Stimulated activated CD8-positive, alpha-beta memory T cell treated with anti-CD3 and anti-CD28 coated beads, Interleukin-12 subunit alpha, Interleukin-12 subunit beta, amount 100 ng/mL, for 4 hours (primary cell): ENCODE measurements at regions not wholly inside any gene's neighbourhood (a gene's known extent, or its start where the extent isn't known, plus 50 kb on each side); places are given as distances from the start of the nearest gene placed in this dataset.
"Not testable (repeated sequence)": the region's sequence is repeated elsewhere in the genome, so short reads cannot be mapped to it uniquely, and the experiment has no call there.

Experiments used
- DNase-seq: peaks from one replicate; pipeline ENCODE4 v3.0.0-alpha.2; 2020; ENCODE audit warnings: low read depth

GRCh38 chr2:180927030-180927686 is 53.2 kb upstream of the UBE2E3 start:
- DNase-seq: no peak

GRCh38 chr2:180925700-180926099 is 54.7 kb upstream of the UBE2E3 start:
- no peak for DNase-seq

GRCh38 chr2:180924063-180924462 is 56.3 kb upstream of the UBE2E3 start:
- DNase-seq: no peak

- no peak for DNase-seq
Observed at GRCh38 chr2:180910831-180911665, 69.4 kb upstream of the UBE2E3 start.

GRCh38 chr2:180907731-180908130 is 72.7 kb upstream of the UBE2E3 start:
- no peak for DNase-seq

- no peak for DNase-seq
Observed at GRCh38 chr2:180905461-180905860, 74.9 kb upstream of the UBE2E3 start.

- DNase-seq: no peak
Observed at GRCh38 chr2:180905002-180905401, 75.4 kb upstream of the UBE2E3 start.

- no peak for DNase-seq
Observed at GRCh38 chr2:180901331-180901730, 79.1 kb upstream of the UBE2E3 start.

- no peak for DNase-seq
Observed at GRCh38 chr2:180893752-180894151, 86.7 kb upstream of the UBE2E3 start.

- no peak for DNase-seq
Observed at GRCh38 chr2:180892091-180892490, 88.3 kb upstream of the UBE2E3 start.

- no peak for DNase-seq
Observed at GRCh38 chr2:180891360-180891759, 89.0 kb upstream of the UBE2E3 start.

- DNase-seq: no peak
Observed at GRCh38 chr2:180890781-180891180, 89.6 kb upstream of the UBE2E3 start.

GRCh38 chr2:180882959-180883358 is 97.4 kb upstream of the UBE2E3 start:
- DNase-seq: no peak

GRCh38 chr2:180876506-180876905 is 103.9 kb upstream of the UBE2E3 start:
- no peak for DNase-seq

GRCh38 chr2:180873219-180873618 is 107.2 kb upstream of the UBE2E3 start:
- no peak for DNase-seq

- not testable (repeated sequence) for DNase-seq
Observed at GRCh38 chr2:180872781-180873180, 107.6 kb upstream of the UBE2E3 start.

GRCh38 chr2:180872255-180872654 is 108.2 kb upstream of the UBE2E3 start:
- DNase-seq: no peak

- DNase-seq: no peak
Observed at GRCh38 chr2:180871649-180872048, 108.8 kb upstream of the UBE2E3 start.

GRCh38 chr2:180849851-180850250 is 130.6 kb upstream of the UBE2E3 start:
- DNase-seq: no peak

GRCh38 chr2:180848393-180848792 is 132.0 kb upstream of the UBE2E3 start:
- no peak for DNase-seq

GRCh38 chr2:180846756-180847472 is 133.5 kb upstream of the UBE2E3 start:
- DNase-seq: no peak

GRCh38 chr2:180842461-180842860 is 137.9 kb upstream of the UBE2E3 start:
- DNase-seq: no peak

GRCh38 chr2:180840641-180841040 is 139.8 kb upstream of the UBE2E3 start:
- no peak for DNase-seq
